ENCODE measurements at regions not wholly inside any gene's neighbourhood (a gene's known extent, or its start where the extent isn't known, plus 50 kb on each side); places are given as distances from the start of the nearest gene placed in this dataset.

DNA sequence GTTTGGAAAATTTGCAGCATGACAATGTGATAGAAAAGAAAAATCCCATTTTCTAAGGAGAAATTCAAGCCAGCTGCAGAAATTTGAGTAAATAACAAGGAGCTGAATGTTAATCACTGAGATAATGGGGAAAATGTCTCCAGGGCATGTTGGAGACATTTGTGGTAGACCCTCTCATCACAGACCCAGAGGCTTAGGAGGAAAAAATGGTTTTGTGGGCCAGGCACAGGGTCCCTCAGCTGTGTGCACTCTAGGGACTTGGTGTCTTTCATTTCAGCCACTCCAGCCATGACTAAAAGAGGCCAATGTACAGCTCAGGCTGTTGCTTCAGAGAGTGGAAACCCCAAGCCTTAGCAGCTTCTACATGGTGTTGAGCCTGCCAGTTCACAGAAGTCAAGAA is 111.4 kb upstream of the SYT10 start:
- H3K4me1 ChIP-seq (ENCODE audit: control insufficient read depth, insufficient read depth, low read length) = no peaks in the 10 kb centered on the region
- no peaks in the 10 kb centered on the region for H3K9me3 ChIP-seq (replicated peaks; ENCODE audit: control insufficient read depth, low read depth, low read length)
- H3K27me3 ChIP-seq (ENCODE audit: control insufficient read depth, insufficient read depth, low read length) = no peaks in the 10 kb centered on the region
- H3K4me3 ChIP-seq (ENCODE audit: low read length) = no peak overlapping the region
- no peak for DNase-seq
- no peaks in the 10 kb centered on the region for H3K36me3 ChIP-seq (ENCODE audit: control insufficient read depth, insufficient read depth, low read length)
- no peak overlapping the region for H3K27ac ChIP-seq (ENCODE audit: low read length)

DNA sequence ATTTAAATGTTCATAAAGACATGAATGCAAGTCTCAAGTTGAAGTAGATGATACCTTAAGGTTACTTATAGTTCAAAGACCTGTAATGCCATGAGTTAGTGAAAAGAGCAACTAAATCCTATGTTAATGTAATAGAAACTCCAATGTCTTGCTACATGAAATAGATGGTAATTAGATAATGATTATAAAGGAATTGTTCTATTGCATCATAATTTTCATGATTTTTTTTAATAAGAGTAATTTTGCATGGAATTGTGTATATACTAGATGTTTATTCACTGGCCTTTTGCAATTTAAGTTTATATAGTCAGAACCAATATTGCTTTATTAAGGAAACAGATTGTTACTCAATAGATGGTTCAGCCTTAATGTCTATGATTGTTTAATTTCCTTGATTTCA is 115.5 kb upstream of the SYT10 start:
- H3K27me3 ChIP-seq (ENCODE audit: control insufficient read depth, insufficient read depth, low read length) = no peaks in the 10 kb centered on the region
- H3K9me3 ChIP-seq (replicated peaks; ENCODE audit: control insufficient read depth, low read depth, low read length) = no peaks in the 10 kb centered on the region
- DNase-seq = no peak
- no peak overlapping the region for H3K27ac ChIP-seq (ENCODE audit: low read length)
- no peak overlapping the region for H3K4me3 ChIP-seq (ENCODE audit: low read length)
- no peaks in the 10 kb centered on the region for H3K36me3 ChIP-seq (ENCODE audit: control insufficient read depth, insufficient read depth, low read length)
- H3K4me1 ChIP-seq (ENCODE audit: control insufficient read depth, insufficient read depth, low read length) = no peaks in the 10 kb centered on the region

DNA sequence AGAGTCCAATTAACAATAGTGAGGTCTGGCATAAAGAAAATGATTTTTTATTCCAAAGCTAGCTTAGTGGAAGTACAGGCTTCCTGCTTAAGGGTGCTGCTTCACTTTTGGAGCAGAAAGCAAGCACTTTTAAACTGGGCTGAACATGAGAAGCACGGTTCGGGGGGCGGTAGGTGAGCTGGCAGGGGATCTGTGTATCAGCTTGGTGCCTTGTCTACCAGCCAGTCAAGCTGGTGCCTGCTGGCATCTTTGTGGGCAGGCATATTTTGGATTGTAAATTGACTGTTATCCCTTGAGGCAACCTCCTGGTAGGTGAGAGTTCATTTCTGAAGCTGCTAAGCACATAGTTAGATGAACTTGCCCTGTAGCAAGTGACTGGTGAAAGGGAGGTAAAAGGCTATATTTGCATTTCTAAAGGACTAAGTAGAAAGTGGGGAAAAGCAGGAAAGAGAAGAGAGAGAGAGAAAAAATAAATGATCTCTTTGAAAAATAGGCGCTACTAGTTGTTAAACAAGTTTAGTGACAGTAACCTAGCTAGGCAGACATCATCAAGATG is 121.1 kb upstream of the SYT10 start:
- no peak for DNase-seq
- H3K9me3 ChIP-seq (replicated peaks; ENCODE audit: control insufficient read depth, low read depth, low read length) = peaks cover 15% of the 10 kb centered on the region
- WGBS (ENCODE audit: insufficient coverage) = 78% methylated on average over 4 of the region's 4 CpGs
- H3K27ac ChIP-seq (ENCODE audit: low read length) = no peak overlapping the region
- H3K27me3 ChIP-seq (ENCODE audit: control insufficient read depth, insufficient read depth, low read length) = no peaks in the 10 kb centered on the region
- no peaks in the 10 kb centered on the region for H3K36me3 ChIP-seq (ENCODE audit: control insufficient read depth, insufficient read depth, low read length)
- no peak overlapping the region for H3K4me3 ChIP-seq (ENCODE audit: low read length)
- H3K4me1 ChIP-seq (ENCODE audit: control insufficient read depth, insufficient read depth, low read length) = no peaks in the 10 kb centered on the region

DNA sequence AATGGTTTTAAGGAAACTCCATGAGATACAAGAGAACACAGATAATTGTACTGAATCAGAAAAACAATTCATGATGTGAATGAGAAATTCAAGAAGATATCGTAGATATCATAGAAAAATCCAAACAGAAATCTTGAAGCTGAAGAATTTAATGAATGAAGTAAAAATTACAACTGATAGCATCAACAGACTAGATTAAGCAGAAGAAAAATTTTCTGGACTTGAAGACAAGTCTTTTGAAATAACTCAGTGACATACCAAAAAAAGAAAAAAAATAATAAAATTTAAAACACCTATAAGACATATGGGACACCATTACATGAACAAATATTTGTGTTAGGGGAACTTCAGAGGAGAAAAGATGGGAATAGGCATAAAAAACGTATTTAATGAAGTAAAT is 122.8 kb upstream of the SYT10 start:
- no peak for DNase-seq
- WGBS (ENCODE audit: insufficient coverage) = no CpG with 5 or more reads among the region's 2 CpGs
- H3K9me3 ChIP-seq (replicated peaks; ENCODE audit: control insufficient read depth, low read depth, low read length) = peaks cover 15% of the 10 kb centered on the region
- no peak overlapping the region for H3K4me3 ChIP-seq (ENCODE audit: low read length)
- H3K4me1 ChIP-seq (ENCODE audit: control insufficient read depth, insufficient read depth, low read length) = no peaks in the 10 kb centered on the region
- no peaks in the 10 kb centered on the region for H3K27me3 ChIP-seq (ENCODE audit: control insufficient read depth, insufficient read depth, low read length)
- H3K36me3 ChIP-seq (ENCODE audit: control insufficient read depth, insufficient read depth, low read length) = no peaks in the 10 kb centered on the region
- no peak overlapping the region for H3K27ac ChIP-seq (ENCODE audit: low read length)

DNA sequence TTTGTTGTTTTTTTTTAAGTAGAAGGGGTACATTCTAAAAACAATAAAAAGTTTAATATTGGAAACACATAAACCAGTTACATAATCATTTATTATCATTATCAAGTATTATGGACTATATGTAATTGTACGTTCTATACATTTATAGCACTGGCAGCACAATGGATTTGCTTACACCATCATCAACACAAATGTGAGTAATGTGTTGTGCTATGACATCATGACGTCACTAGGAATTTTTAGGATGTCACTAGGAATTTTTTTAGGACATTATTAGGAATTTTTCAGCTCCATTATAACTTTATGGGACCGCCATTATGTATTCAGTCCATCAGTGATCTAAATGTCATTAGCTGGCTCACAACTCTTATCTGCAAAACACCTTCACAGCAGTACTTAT is 126.8 kb upstream of the SYT10 start:
- no peak overlapping the region for H3K27ac ChIP-seq (ENCODE audit: low read length)
- H3K27me3 ChIP-seq (ENCODE audit: control insufficient read depth, insufficient read depth, low read length) = no peaks in the 10 kb centered on the region
- no peaks in the 10 kb centered on the region for H3K4me1 ChIP-seq (ENCODE audit: control insufficient read depth, insufficient read depth, low read length)
- H3K9me3 ChIP-seq (replicated peaks; ENCODE audit: control insufficient read depth, low read depth, low read length) = peaks cover 9% of the 10 kb centered on the region
- WGBS (ENCODE audit: insufficient coverage) = no CpG with 5 or more reads among the region's 3 CpGs
- DNase-seq = no peak
- no peak overlapping the region for H3K4me3 ChIP-seq (ENCODE audit: low read length)
- H3K36me3 ChIP-seq (ENCODE audit: control insufficient read depth, insufficient read depth, low read length) = no peaks in the 10 kb centered on the region

DNA sequence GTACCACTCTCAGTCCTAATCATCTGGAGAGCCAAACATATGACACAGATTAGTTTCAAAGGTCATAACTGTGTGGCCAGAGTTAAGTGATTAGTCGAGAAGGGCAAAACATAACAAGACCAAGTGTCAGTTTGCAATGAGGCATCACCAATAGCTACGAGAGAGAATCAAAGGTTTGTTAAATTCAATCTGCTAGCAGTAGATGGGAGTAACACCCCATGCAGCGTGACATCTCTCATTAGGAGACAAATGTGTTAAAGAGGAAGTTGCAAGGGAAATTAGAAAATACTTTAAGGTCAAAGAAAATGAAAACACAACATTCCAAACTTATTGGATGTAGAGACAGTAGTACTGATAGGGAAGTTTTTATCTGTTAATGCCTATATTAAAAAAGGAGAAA is 135.7 kb upstream of the SYT10 start:
- H3K9me3 ChIP-seq (replicated peaks; ENCODE audit: control insufficient read depth, low read depth, low read length) = no peaks in the 10 kb centered on the region
- no peaks in the 10 kb centered on the region for H3K4me1 ChIP-seq (ENCODE audit: control insufficient read depth, insufficient read depth, low read length)
- no peaks in the 10 kb centered on the region for H3K36me3 ChIP-seq (ENCODE audit: control insufficient read depth, insufficient read depth, low read length)
- no peaks in the 10 kb centered on the region for H3K27me3 ChIP-seq (ENCODE audit: control insufficient read depth, insufficient read depth, low read length)
- H3K27ac ChIP-seq (ENCODE audit: low read length) = no peak overlapping the region
- no peak overlapping the region for H3K4me3 ChIP-seq (ENCODE audit: low read length)
- WGBS (ENCODE audit: insufficient coverage) = 29% methylated on average over 1 of the region's 3 CpGs
- no peak for DNase-seq

DNA sequence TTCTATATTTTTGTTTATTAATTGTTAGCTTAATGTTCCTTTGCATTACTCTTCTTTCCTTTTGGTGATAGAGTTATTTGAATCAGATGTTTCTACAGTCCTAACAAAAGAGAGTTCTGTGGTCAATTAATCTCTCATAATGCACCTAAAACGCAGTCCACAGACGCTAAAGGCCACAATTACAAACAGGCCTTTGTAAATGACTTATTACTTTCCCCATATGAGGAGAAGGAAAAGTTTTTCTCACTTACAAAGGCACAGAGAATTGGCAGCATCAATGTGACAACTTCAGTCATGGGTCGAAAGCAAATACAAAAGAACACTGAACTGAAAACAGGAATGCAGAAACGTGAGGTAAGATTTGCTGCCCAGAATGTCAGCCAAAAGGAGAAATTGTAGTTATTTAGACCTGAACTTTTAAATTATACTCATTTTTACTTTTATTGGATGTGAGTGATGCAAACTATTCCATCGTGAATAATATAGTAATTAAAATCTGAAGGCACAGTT is 142.0 kb upstream of the SYT10 start:
- Histone ChIP-seq H3K4me3 (ENCODE audit: low read length) (no peak overlapping the region), H3K9me3 (replicated peaks; ENCODE audit: control insufficient read depth, low read depth, low read length) (no peaks in the 10 kb centered on the region), H3K27ac (ENCODE audit: low read length) (no peak overlapping the region), H3K27me3 (ENCODE audit: control insufficient read depth, insufficient read depth, low read length) (no peaks in the 10 kb centered on the region), H3K4me1 (ENCODE audit: control insufficient read depth, insufficient read depth, low read length) (no peaks in the 10 kb centered on the region), H3K36me3 (ENCODE audit: control insufficient read depth, insufficient read depth, low read length) (no peaks in the 10 kb centered on the region)
- WGBS (ENCODE audit: insufficient coverage) = no CpG with 5 or more reads among the region's 5 CpGs
- DNase-seq = no peak

DNA sequence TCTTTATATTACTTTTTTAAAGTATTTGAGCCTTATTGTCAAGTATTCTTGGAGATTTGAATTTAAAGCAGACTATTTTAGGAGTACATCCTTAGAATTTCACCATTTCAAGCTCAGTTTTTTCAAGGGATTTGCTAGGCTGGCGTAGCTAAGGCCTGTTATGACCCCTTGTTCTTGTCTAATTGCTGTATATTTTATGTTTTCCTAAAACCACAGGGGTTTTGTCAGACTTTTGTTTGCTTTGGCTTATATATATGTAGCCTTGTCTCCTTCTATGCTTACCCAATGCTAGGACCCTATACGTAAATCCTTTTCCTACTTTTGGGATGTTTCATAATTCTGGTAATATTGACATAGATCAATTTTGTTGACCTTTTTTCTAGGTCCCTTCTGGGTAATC is 147.0 kb upstream of the SYT10 start:
- Histone ChIP-seq H3K4me3 (ENCODE audit: low read length) (no peak overlapping the region), H3K36me3 (ENCODE audit: control insufficient read depth, insufficient read depth, low read length) (no peaks in the 10 kb centered on the region), H3K4me1 (ENCODE audit: control insufficient read depth, insufficient read depth, low read length) (no peaks in the 10 kb centered on the region), H3K9me3 (replicated peaks; ENCODE audit: control insufficient read depth, low read depth, low read length) (no peaks in the 10 kb centered on the region), H3K27me3 (ENCODE audit: control insufficient read depth, insufficient read depth, low read length) (no peaks in the 10 kb centered on the region), H3K27ac (ENCODE audit: low read length) (no peak overlapping the region)
- no peak for DNase-seq
- WGBS (ENCODE audit: insufficient coverage) = no CpG with 5 or more reads among the region's 2 CpGs

DNA sequence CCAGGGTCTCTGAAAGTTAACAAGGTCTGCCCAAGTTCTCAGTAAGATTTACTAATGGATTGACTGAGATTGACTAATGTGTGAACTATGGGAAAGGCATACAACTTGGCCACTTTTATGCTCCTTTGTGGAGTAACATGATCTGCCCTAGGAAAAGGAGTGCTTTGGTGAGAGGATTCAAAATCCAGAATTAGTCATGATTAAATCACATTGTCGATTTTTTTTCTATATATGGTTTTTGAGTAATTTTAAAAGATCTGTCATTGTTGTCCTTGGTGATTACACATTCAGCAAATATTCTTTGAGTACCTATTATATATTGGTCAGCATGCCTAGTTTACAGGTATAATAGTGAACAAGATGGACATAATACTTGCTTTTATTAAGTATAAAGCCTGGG is 147.7 kb upstream of the SYT10 start:
- no peaks in the 10 kb centered on the region for H3K27me3 ChIP-seq (ENCODE audit: control insufficient read depth, insufficient read depth, low read length)
- H3K9me3 ChIP-seq (replicated peaks; ENCODE audit: control insufficient read depth, low read depth, low read length) = no peaks in the 10 kb centered on the region
- H3K4me1 ChIP-seq (ENCODE audit: control insufficient read depth, insufficient read depth, low read length) = no peaks in the 10 kb centered on the region
- H3K36me3 ChIP-seq (ENCODE audit: control insufficient read depth, insufficient read depth, low read length) = no peaks in the 10 kb centered on the region
- no peak for DNase-seq
- H3K4me3 ChIP-seq (ENCODE audit: low read length) = no peak overlapping the region
- no CpG with 5 or more reads among the region's 1 CpG for WGBS (ENCODE audit: insufficient coverage)
- H3K27ac ChIP-seq (ENCODE audit: low read length) = no peak overlapping the region

DNA sequence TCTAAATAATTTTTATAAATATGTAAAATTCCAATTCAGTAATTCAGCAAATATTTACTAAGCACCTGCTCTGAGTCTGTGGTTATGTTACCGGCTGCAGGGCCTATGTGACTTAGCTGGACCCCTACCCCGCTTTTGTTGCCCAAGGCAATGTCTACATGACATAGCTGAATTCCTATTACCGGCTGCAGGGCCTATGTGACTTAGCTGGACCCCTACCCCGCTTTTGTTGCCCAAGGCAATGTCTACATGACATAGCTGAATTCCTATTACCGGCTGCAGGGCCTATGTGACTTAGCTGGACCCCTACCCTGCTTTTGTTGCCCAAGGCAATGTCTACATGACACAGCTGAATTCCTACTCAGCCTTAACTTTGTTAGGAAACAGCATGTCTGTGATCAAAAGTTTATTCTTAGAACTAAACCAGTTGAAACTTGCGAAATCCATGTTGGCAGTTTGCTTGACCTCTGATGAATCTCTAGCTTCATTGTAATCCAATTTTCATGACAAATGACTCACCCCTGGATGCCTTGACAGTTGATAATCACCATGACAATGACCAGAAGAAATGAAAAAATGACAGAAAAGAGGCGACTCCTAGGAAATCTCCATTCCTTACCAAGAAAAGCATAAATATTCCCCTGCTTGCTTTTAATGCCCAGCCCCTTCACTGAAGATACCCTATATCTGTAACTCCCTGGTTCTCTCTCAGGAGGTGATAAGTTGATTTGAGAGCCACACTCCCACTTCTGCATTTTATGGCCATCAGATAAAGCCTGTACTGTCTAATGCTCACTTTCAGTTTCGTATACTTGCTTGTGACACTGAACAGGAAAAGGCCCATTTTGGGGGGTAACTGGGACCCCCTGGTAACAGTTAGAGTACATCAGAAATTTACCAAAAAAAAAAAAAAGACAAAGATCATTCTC is 148.4 kb upstream of the SYT10 start:
- Histone ChIP-seq H3K9me3 (replicated peaks; ENCODE audit: control insufficient read depth, low read depth, low read length) (no peaks in the 10 kb centered on the region), H3K4me3 (ENCODE audit: low read length) (no peak overlapping the region), H3K4me1 (ENCODE audit: control insufficient read depth, insufficient read depth, low read length) (no peaks in the 10 kb centered on the region), H3K36me3 (ENCODE audit: control insufficient read depth, insufficient read depth, low read length) (no peaks in the 10 kb centered on the region), H3K27me3 (ENCODE audit: control insufficient read depth, insufficient read depth, low read length) (no peaks in the 10 kb centered on the region), H3K27ac (ENCODE audit: low read length) (no peak overlapping the region)
- WGBS (ENCODE audit: insufficient coverage) = 90% methylated on average over 2 of the region's 8 CpGs
- no peak for DNase-seq
